ENCODE measurements at regions not wholly inside any gene's neighbourhood (a gene's known extent, or its start where the extent isn't known, plus 50 kb on each side); places are given as distances from the start of the nearest gene placed in this dataset.

GRCh38 chr6:43993881-43994523 is 133.2 kb downstream of the MRPL14 start:
- Histone ChIP-seq H4K20me1 (ENCODE audit: control insufficient read depth, insufficient read depth) (no peaks in the 10 kb centered on the region), H3K4me1 (ENCODE audit: control insufficient read depth, insufficient read depth, low read length) (peaks cover 10% of the 10 kb centered on the region), H2AFZ (ENCODE audit: control insufficient read depth, low read depth, low read length) (no peak overlapping the region), H3K27ac (ENCODE audit: control insufficient read depth, insufficient read depth) (no peak overlapping the region), H3K27me3 (replicated peaks in 1 of 2; ENCODE audit: control insufficient read depth in 2 of 2, insufficient read depth in 2 of 2, low read length in 1 of 2) (no peaks in the 10 kb centered on the region), H3K36me3 (ENCODE audit: control insufficient read depth in 2 of 2, insufficient read depth in 2 of 2, low read length in 1 of 2) (no peaks in the 10 kb centered on the region), H3K9ac (ENCODE audit: control insufficient read depth, insufficient read depth, low read length) (no peak overlapping the region), H3K4me3 (no peak overlapping the region), H3K9me3 (replicated peaks; ENCODE audit: control insufficient read depth, insufficient read depth, low read length) (no peaks in the 10 kb centered on the region), H3K4me2 (ENCODE audit: control insufficient read depth, insufficient read depth) (no peak overlapping the region), H3K79me2 (ENCODE audit: control insufficient read depth, insufficient read depth, low read length) (no peaks in the 10 kb centered on the region)
- BruUV-seq (replicated peaks), result no TSS peak
- ChIA-PET CTCF (interaction anchor here (0.7 to 1.8 kb wide), 10 partner anchors 9 to 224 kb away, joined by 3 to 8 read pairs (median 4); partner anchors contain the start of gene VEGFA), SMC1A (ENCODE audit: uncharacterized antibody, unreplicated experiment) (interaction anchor here (0.9 to 2.4 kb wide), 7 partner anchors 10 to 220 kb away, joined by 3 to 13 read pairs (median 4); no protein-coding TSS in a partner anchor), RAD21 (ENCODE audit: unreplicated experiment) (interaction anchor here (0.9 to 7.3 kb wide), 4 partner anchors 10 to 270 kb away, joined by 3 to 48 read pairs (median 5); partner anchors contain the start of gene VEGFA), POLR2A (interaction anchor here (0.6 to 2.9 kb wide), 6 partner anchors 13 to 476 kb away, joined by 3 to 16 read pairs (median 4); partner anchors contain the start of gene VEGFA)
- no peak for DNase-seq (ENCODE audit: low read depth, low spot score)
- WGBS (ENCODE audit: insufficient coverage, insufficient replicate concordance, low lambda C conversion rate, missing lambda C conversion rate), result 31% methylated on average over 5 of the region's 5 CpGs
- ATAC-seq, result peak; percentile 70
- intact Hi-C loops (cut with micrococcal nuclease; ENCODE audit: unreplicated experiment), result no loop called here
- in situ Hi-C loops (cut with MboI), result no loop called here
- no peak for FAIRE-seq
- TF ChIP-seq MEF2B (IDR thresholded peaks at IDR 0.05; ENCODE audit: partially characterized antibody, poor library complexity, severe bottlenecking) (peak; percentile 20), ATF7 (IDR thresholded peaks at IDR 0.05; ENCODE audit: low read depth) (peak; percentile 45), KLF5 (IDR thresholded peaks at IDR 0.05; ENCODE audit: partially characterized antibody) (no peak), SMARCA5 (IDR thresholded peaks at IDR 0.05) (0 out of 2 replicates have a peak, but pooled peaks have one; percentile 34), HDAC2 (IDR thresholded peaks at IDR 0.05) (no peak), NFXL1 (IDR thresholded peaks at IDR 0.05; ENCODE audit: borderline replicate concordance) (0 out of 2 replicates have a peak, but pooled peaks have one; percentile 51), RAD51 (IDR thresholded peaks at IDR 0.05) (peak; percentile 53; the same call in 1 of the 2 replicates), BHLHE40 (IDR thresholded peaks at IDR 0.05; ENCODE audit: borderline replicate concordance in 1 of 2, low read depth in 2 of 2, low read length in 1 of 2) (peak in 1 of 2 experiments; percentile 3; a peak in 1 of 4 replicates), IKZF2 (IDR thresholded peaks at IDR 0.05) (peak; percentile 32 to 38; a peak in 2 of 4 replicates), HDGF (IDR thresholded peaks at IDR 0.05) (no peak), RELA (IDR thresholded peaks at IDR 0.05; ENCODE audit: borderline replicate concordance, partially characterized antibody) (peak; percentile 54), PML (IDR thresholded peaks at IDR 0.05; ENCODE audit: low read length) (no peak), IKZF1 (conservative IDR thresholded peaks at IDR 0.05) (peak; percentile 61), RELB (IDR thresholded peaks at IDR 0.05; ENCODE audit: low read depth) (peak; percentile 22; the same call in 1 of the 2 replicates), ETV6 (conservative IDR thresholded peaks at IDR 0.05 in 1 of 2, IDR thresholded peaks at IDR 0.05 in 1 of 2; ENCODE audit: borderline replicate concordance in 1 of 2, low read depth in 1 of 2) (no peak), GATAD2B (conservative IDR thresholded peaks at IDR 0.05; ENCODE audit: low read depth) (0 out of 2 replicates have a peak, but pooled peaks have one; percentile 21), SREBF1 (IDR thresholded peaks at IDR 0.05; ENCODE audit: low read length) (no peak), MTA2 (IDR thresholded peaks at IDR 0.05; ENCODE audit: low read depth) (0 out of 2 replicates have a peak, but pooled peaks have one; percentile 36)
- TF ChIP-seq, protein P1, sequence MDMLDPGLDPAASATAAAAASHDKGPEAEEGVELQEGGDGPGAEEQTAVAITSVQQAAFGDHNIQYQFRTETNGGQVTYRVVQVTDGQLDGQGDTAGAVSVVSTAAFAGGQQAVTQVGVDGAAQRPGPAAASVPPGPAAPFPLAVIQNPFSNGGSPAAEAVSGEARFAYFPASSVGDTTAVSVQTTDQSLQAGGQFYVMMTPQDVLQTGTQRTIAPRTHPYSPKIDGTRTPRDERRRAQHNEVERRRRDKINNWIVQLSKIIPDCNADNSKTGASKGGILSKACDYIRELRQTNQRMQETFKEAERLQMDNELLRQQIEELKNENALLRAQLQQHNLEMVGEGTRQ (IDR thresholded peaks at IDR 0.05; ENCODE audit: borderline replicate concordance, low read depth, low read length), result no peak; the same call in 1 of the 2 replicates
- TF ChIP-seq, protein P2, sequence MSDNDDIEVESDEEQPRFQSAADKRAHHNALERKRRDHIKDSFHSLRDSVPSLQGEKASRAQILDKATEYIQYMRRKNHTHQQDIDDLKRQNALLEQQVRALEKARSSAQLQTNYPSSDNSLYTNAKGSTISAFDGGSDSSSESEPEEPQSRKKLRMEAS (IDR thresholded peaks at IDR 0.05; ENCODE audit: low read depth, low read length), result no peak
